Tibial artery (tissue), 4 donors: ENCODE measurements at regions not wholly inside any gene's neighbourhood (a gene's known extent, or its start where the extent isn't known, plus 50 kb on each side); places are given as distances from the start of the nearest gene placed in this dataset.

ENCODE experiments used
- DNase-seq, 2 donors: peaks; one replicate each; pipeline ENCODE4 v3.0.0-alpha.2; 2019
- H3K27ac ChIP-seq, 2 donors: fragments of 200-600 bp; sonication (generic) in 1 of 2; 1 replicate in 1 of 2; 2 replicates in 1 of 2; pipeline ENCODE4 v1.5.1; 2018 to 2019; ENCODE audit warnings: mild to moderate bottlenecking in 1 of 2
- H3K27me3 ChIP-seq, 2 donors: fragments of 200-600 bp; sonication (generic) in 1 of 2; one replicate each; pipeline versions ENCODE4 v1.5.1 to v1.6.0; 2016 to 2019
- H3K36me3 ChIP-seq, 3 donors: fragments of 200-600 bp; sonication (generic) in 2 of 3; one replicate each; pipeline ENCODE4 v1.5.1; 2016 to 2019; ENCODE audit warnings: mild to moderate bottlenecking in 2 of 3
- H3K4me1 ChIP-seq, 4 donors: fragments of 200-600 bp; sonication (generic) in 2 of 4; 1 replicate in 3 of 4; 2 replicates in 1 of 4; pipeline ENCODE4 v1.5.1; 2016 to 2019
- H3K4me3 ChIP-seq, 2 donors: fragments of 200-600 bp; sonication (generic) in 1 of 2; 1 replicate in 1 of 2; 2 replicates in 1 of 2; pipeline ENCODE4 v1.5.1; 2018 to 2019; ENCODE audit warnings: mild to moderate bottlenecking in 2 of 2
- H3K9me3 ChIP-seq, 3 donors: fragments of 200-600 bp; sonication (generic) in 1 of 3; one replicate each; pipeline ENCODE4 v1.5.1; 2016 to 2019
- intact Hi-C: fragments of 100-400 bp; cut with DNase I; formaldehyde crosslinking; loops from one replicate; pipeline ENCODE4 v1.15.0; 2023; ENCODE audit warnings: low total_unique reads
- TF ChIP-seq, protein P1 (sequence below), 2 experiments: fragments of 200-600 bp in 1 of 2; fragments of 450-650 bp in 1 of 2; IDR thresholded peaks; one replicate each; pipeline ENCODE4 v1.5.1; 2017 to 2019; ENCODE audit warnings: antibody characterized with exemption in 2 of 2, mild to moderate bottlenecking in 1 of 2, moderate library complexity in 1 of 2

- Histone ChIP-seq H3K4me1 (no peaks in the 10 kb centered on the region), H3K27ac (no peak overlapping the region), H3K36me3 (no peaks in the 10 kb centered on the region), H3K27me3 (no peaks in the 10 kb centered on the region), H3K4me3 (no peak overlapping the region), H3K9me3 (no peaks in the 10 kb centered on the region)
- DNase-seq, result no peak
- TF ChIP-seq, protein P1, sequence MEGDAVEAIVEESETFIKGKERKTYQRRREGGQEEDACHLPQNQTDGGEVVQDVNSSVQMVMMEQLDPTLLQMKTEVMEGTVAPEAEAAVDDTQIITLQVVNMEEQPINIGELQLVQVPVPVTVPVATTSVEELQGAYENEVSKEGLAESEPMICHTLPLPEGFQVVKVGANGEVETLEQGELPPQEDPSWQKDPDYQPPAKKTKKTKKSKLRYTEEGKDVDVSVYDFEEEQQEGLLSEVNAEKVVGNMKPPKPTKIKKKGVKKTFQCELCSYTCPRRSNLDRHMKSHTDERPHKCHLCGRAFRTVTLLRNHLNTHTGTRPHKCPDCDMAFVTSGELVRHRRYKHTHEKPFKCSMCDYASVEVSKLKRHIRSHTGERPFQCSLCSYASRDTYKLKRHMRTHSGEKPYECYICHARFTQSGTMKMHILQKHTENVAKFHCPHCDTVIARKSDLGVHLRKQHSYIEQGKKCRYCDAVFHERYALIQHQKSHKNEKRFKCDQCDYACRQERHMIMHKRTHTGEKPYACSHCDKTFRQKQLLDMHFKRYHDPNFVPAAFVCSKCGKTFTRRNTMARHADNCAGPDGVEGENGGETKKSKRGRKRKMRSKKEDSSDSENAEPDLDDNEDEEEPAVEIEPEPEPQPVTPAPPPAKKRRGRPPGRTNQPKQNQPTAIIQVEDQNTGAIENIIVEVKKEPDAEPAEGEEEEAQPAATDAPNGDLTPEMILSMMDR (IDR thresholded peaks at IDR 0.05), result no peak
- intact Hi-C loops, result no loop called here
Measured at GRCh38 chr14:82060219-82060618, 526.6 kb upstream of the SEL1L start.

- Histone ChIP-seq H3K27ac (no peak overlapping the region), H3K36me3 (no peaks in the 10 kb centered on the region), H3K4me3 (no peak overlapping the region), H3K9me3 (no peaks in the 10 kb centered on the region), H3K27me3 (no peaks in the 10 kb centered on the region), H3K4me1 (no peaks in the 10 kb centered on the region)
- DNase-seq, result no peak
- intact Hi-C loops, result no loop called here
- TF ChIP-seq, protein P1 (IDR thresholded peaks at IDR 0.05), result no peak
Measured at GRCh38 chr14:82067221-82067875, 533.7 kb upstream of the SEL1L start.

- intact Hi-C loops, result no loop called here
- TF ChIP-seq, protein P1 (IDR thresholded peaks at IDR 0.05), result no peak
- Histone ChIP-seq H3K36me3 (no peaks in the 10 kb centered on the region), H3K9me3 (no peaks in the 10 kb centered on the region), H3K27ac (no peak overlapping the region), H3K4me3 (no peak overlapping the region), H3K27me3 (no peaks in the 10 kb centered on the region), H3K4me1 (no peaks in the 10 kb centered on the region)
- no peak for DNase-seq
Measured at GRCh38 chr14:82070040-82070439, 536.4 kb upstream of the SEL1L start.

DNA sequence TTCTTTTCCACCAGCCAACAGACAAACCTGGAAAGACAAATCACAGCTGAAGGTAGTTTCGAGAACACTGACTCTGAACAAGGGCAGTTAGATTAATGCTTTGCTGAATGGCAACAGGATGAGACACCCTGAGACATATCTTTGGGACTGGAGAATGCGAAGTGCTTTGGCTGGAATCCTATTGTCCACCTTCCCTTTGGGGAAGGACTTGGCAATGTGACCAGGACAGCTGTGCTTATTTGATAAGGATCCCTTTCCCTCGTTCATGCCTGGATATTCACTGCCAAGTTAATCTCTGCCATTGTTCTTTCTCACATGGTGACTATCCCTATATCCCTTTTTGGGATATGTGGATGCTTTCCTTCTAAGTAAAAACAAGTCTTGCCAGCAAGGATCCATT is 537.1 kb upstream of the SEL1L start:
- H3K27ac ChIP-seq, result no peak overlapping the region
- no peaks in the 10 kb centered on the region for H3K36me3 ChIP-seq
- H3K27me3 ChIP-seq, result no peaks in the 10 kb centered on the region
- no peak for DNase-seq
- intact Hi-C loops, result no loop called here
- no peaks in the 10 kb centered on the region for H3K9me3 ChIP-seq
- TF ChIP-seq, protein P1 (IDR thresholded peaks at IDR 0.05), result no peak
- no peak overlapping the region for H3K4me3 ChIP-seq
- H3K4me1 ChIP-seq, result no peaks in the 10 kb centered on the region

- Histone ChIP-seq H3K4me3 (no peak overlapping the region), H3K27me3 (no peaks in the 10 kb centered on the region), H3K4me1 (no peaks in the 10 kb centered on the region), H3K9me3 (no peaks in the 10 kb centered on the region), H3K36me3 (no peaks in the 10 kb centered on the region), H3K27ac (no peak overlapping the region)
- no peak for DNase-seq
- intact Hi-C loops, result no loop called here
- TF ChIP-seq, protein P1 (IDR thresholded peaks at IDR 0.05), result no peak
Measured at GRCh38 chr14:82073547-82073946, 539.9 kb upstream of the SEL1L start.

DNA sequence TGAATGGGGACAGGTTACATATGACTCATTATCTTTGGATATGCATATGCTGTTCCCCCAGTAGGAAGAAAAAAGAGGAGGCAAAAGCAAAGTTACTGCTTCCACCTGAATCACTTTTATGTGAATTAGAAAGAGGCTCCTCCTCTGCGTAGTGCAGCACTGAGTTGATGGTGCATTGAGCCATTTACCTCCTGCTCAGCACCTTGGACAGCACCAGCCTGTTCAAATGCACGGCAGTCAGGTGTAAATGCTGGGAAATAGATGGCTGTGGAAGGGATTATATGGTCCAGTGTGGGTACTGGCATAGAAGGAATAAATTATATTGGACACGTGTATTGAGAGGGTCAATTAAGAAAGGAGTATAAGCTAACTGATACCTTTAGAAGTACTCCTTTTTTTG is 541.9 kb upstream of the SEL1L start:
- intact Hi-C loops, result no loop called here
- no peak for DNase-seq
- TF ChIP-seq, protein P1 (IDR thresholded peaks at IDR 0.05), result no peak
- Histone ChIP-seq H3K27me3 (no peaks in the 10 kb centered on the region), H3K9me3 (no peaks in the 10 kb centered on the region), H3K27ac (no peak overlapping the region), H3K36me3 (no peaks in the 10 kb centered on the region), H3K4me1 (no peaks in the 10 kb centered on the region), H3K4me3 (no peak overlapping the region)
